HG02938 (cell line): ENCODE measurements at regions not wholly inside any gene's neighbourhood (a gene's known extent, or its start where the extent isn't known, plus 50 kb on each side); places are given as distances from the start of the nearest gene placed in this dataset.
"Not testable (repeated sequence)": the region's sequence is repeated elsewhere in the genome, so short reads cannot be mapped to it uniquely, and the experiment has no call there.

Experiments used
- ATAC-seq: cut with Tn5 transposase; IDR thresholded peaks from one replicate; pipeline ENCODE4 v1.9.1; 2021; ENCODE audit warnings: mild to moderate bottlenecking, moderate library complexity; ENCODE audit not compliant: unreplicated experiment

- no peak for ATAC-seq
Observed at GRCh38 chr20:1827510-1827973, 67.7 kb upstream of the SIRPA start.

DNA sequence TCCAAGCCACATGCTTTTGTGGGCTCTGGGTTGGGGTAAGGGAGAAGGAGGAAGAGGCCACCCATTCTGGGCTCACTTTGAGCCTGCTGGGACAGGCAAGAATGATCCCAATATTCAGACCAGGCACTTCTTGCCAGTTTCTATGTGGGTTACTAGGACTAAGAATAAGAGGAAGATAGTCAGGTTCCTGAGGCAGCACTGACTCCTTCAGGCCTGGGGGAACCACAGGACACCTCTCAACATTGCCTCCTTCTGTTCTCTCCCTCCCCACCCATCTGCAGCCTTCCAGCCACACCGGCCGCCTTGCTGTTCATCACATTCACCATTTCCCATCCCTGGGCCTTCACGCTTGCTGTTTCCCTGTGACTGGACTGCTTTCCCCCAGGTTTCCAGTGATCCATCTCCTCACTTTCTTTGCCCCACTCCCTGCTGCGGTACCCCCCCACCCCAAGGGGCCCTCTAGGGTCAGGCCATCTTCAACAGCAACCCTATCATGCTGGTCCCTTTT is 69.2 kb upstream of the SIRPA start:
- ATAC-seq, result no peak

- no peak for ATAC-seq
Observed at GRCh38 chr20:1825507-1825906, 69.7 kb upstream of the SIRPA start.

DNA sequence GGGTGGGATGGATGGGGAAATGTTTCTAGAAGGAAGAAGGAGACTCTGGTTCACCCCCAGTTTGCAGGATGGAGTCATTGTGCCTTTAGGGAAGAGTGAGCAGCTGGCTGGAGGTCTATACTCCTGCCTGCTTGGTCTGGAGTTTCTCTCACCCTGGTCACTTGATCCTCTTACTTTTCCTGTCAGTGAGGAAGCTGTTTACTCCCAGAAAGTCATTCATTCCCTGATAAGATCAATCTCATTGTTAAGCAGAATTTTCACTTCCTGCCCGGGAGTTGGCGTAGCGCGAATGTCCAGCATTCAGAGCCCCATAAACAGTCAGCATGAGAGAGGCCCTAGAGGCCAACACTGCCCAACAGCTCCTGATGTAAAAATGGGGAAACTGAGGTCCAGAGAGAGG is 70.4 kb upstream of the SIRPA start:
- ATAC-seq, result no peak

DNA sequence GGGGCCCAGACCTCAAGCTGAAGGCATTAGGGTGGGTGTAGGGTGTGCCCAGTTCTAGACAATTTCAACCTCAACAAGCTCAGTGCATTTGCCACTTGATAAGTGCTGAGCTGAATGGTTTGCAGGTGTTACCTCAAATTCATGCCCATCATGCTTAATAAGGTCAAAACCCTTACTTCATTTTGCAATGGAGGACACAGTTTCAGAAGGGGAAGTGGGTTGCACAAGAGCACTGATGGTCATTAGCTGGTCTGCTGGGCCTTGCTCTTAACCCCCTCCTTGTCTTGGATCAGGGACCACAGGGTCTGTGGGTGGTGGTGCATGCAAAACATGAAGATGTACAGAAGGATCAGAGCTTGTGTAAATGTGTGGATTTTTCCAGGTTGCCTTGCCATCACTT is 71.0 kb upstream of the SIRPA start:
- ATAC-seq, result no peak

DNA sequence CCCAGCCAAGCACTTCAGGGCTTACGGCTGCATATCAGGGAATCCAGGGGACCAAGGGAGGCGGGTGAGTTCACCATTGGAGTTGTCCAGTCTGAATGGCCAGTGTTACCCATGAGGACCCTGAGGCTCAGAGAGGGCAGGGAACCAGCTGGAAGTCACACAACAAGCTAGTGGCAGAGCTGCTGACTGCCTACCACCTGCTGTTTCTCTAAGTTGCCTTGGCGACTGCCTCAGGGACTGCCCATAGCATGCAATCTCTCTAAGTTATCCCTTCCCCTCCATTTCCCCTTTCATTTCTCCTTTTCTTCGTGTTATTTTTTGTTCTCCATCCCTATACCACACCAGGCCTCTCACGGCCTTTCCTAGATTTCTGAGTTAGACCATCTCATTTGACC is 71.8 kb upstream of the SIRPA start:
- ATAC-seq, result no peak

GRCh38 chr20:1822564-1823449 is 72.4 kb upstream of the SIRPA start:
- no peak for ATAC-seq

GRCh38 chr20:1820138-1821079 is 74.8 kb upstream of the SIRPA start:
- ATAC-seq, result no peak

- no peak for ATAC-seq
Observed at GRCh38 chr20:1819311-1820137, 75.7 kb upstream of the SIRPA start.

DNA sequence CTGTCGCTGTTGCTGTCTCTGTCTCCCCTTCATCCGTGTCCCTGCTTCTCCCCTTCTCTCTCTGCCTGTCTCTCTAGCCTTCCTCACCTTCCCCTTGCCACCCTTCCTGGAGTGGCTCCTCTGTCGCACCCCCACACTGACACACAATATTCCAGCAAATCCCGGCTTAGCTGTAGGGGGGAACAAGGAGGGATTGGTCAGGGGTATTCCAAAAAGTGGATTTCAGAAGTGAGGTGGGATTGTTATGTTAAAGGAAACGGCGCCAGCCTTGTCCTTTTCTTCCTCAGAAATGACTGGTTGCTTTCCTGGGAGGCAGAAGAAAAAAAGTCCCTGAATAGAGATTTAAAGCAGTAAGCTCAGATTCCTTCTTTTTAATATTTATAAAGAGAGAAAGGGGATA is 76.3 kb upstream of the SIRPA start:
- no peak for ATAC-seq

DNA sequence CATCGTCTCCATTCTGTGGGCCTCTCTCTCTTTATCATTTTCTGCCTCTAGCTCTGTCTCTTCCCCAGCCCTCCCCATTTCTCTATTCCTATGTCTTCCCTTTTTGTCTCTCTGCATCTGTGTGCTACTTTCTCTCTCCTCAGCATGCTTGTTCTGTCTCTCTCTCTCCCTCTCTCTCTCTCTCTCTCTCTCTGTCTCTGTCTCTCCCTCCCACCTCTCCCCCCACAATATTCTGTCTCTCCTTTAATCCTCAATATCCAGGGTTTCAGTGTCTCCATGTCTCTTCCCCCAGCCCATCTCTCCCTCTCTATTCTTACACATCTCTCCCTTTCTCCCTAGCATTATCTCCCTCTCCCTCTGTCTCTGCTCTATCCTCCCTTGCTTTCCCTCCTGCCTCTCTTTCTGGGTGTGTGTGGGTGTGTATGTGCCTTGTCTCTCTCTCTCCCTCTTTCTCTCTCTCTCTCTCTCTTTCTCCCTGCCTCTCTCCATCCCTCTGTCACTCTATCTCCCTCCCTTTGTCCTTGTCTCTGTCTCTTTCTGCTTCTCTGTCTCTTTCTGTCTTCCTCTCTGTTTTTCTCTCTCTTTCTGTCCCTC is 76.9 kb upstream of the SIRPA start:
- ATAC-seq, result no peak

GRCh38 chr20:1817577-1818211 is 77.5 kb upstream of the SIRPA start:
- no peak for ATAC-seq

DNA sequence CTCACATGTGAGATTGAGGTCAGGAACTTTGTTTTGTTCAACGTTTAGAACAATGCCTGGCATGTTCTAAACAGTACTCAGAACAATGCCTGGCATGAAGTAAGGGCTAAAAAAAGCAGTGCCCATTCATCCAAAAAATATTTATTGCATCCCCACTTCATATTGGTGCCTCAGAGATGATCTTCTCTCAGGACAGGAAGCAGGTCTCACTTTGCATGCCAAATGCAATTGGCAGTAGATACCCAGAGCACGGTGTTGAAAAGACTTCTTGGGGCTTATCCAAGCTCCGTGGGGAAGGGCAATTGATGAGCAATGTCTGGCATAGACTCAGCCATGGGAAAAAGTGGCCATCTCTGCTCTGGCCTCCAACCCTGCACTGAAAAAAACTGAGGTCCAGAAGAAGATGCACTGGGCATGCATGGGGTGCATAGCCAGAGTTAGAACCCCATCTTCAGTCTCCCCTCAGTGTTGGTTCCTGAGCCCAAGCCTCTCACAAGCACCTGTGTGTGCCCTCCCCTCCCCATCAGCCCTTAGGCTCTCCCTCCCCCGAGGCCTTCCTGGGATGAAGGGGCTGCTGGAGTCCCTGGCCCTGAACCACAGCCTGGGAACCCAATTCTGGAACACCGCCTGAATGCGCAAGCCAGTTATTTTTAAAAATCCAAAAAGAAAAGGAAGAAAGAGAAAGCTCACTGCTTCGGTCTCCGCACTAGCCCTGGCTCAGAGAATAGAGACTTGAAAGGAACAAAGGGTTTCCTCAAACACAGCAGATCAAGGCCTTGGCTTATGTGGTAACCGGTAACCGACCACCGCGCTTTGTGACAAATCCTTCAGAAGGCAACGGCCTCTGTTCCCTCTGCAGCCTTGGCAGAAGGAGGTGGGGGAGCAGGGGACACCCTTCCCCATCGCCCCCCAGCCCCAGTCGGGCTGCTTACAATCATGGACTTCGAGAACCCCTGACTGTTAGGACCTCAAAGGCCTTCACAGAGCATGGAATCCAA is 78.5 kb upstream of the SIRPA start:
- no peak for ATAC-seq

DNA sequence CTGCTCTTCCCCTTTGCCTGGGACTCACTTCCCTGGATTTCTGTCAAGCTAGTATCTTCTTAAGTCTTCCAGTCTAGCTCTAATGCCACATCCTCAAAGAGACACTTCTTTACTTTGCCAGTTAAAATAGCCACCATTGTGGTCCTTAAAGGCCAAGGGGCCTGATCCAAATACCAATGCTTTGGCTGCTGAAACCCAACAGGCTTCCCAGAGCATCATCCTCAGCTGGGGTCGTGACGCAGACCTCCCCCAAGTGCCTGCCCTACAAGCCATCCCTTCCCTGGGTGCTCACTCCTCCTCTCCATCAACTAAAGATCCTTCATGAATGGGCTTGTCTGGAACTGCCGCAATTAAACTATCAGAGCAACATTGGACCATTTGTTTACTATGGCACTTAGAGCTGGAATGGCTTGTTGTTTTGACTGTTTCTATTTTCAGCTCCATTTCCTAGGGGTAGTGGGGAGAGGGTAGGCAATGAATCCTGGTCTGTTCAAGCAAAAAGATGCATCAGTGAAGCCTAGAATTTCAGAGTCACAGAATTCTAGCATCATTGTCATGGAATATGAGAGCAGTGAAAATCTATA is 79.6 kb upstream of the SIRPA start:
- ATAC-seq, result no peak

- not testable (repeated sequence) for ATAC-seq
Observed at GRCh38 chr20:1814861-1815260, 80.3 kb upstream of the SIRPA start.

DNA sequence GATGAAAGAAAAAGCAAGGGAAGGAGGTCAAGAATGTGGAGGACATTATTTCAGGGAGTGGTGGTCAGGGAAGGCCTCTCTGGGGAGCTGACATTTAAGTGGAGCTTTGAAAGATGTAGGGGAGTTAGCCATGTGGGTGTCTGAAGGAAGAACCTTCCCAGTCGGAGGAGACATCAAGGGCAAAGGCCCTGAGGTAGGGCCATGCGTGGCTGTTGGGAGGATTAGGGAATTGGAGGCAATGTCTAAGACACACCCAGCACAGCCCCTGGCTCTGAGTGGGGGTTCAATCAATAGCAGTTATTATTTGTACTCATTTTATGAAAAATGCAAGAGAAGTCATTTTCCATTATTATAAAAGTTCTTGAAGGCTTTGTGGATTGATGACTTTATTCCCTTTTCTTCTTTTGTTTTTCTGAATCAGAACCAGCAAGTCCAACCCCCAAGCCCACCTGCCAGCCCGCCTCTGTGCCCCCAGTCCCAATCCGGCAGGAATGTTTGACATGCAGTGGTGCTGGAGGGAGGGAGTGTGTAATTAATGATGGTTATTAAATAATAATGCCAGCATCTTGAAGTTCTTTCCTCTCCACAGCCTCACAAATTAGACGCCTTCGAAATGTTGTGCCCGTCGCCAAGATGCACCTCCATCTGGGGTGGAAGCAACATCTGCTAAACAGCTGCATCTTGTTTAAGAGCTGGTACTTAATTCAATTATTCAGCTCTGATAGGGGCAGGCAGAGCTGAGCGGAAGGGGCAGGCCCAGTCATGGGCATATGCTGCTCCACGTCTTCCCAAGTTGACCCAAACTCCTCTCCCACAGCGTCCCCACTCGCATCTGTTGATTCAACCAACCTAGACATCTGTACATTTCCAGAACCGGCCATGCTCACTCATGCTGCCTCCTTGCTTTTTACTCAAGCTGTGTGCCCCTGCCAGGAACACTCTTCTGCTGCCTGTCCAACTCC is 81.3 kb upstream of the SIRPA start:
- no peak for ATAC-seq

GRCh38 chr20:1813101-1813529 is 82.1 kb upstream of the SIRPA start:
- no peak for ATAC-seq
